Gastroesophageal sphincter (tissue), 3 donors: ENCODE measurements at regions not wholly inside any gene's neighbourhood (a gene's known extent, or its start where the extent isn't known, plus 50 kb on each side); places are given as distances from the start of the nearest gene placed in this dataset.

Source experiments
- CTCF ChIP-seq, 4 experiments: fragments of 200-600 bp in 2 of 4; fragments of 450-650 bp in 2 of 4; sonication (generic) in 1 of 4; IDR thresholded peaks; one replicate each; pipeline ENCODE4 v1.5.1; 2017 to 2019; ENCODE audit warnings: antibody characterized with exemption in 4 of 4, mild to moderate bottlenecking in 2 of 4, moderate library complexity in 2 of 4
- EP300 ChIP-seq: sonication (generic); formaldehyde crosslinking; IDR thresholded peaks from one replicate; pipeline ENCODE4 v1.6.1; 2017; ENCODE audit warnings: antibody characterized with exemption, mild to moderate bottlenecking
- POLR2AphosphoS5 ChIP-seq: sonication (generic); formaldehyde crosslinking; IDR thresholded peaks from one replicate; pipeline ENCODE4 v1.6.1; 2017; ENCODE audit warnings: antibody characterized with exemption

- no peak for TF ChIP-seq CTCF (IDR thresholded peaks at IDR 0.05)
- no peak for TF ChIP-seq POLR2AphosphoS5
- TF ChIP-seq EP300 = no peak
Measured at GRCh38 chr13:99737481-99738245, 233.9 kb downstream of the ZIC5 start.
